Parathyroid adenoma (tissue), 2 donors: ENCODE measurements at regions not wholly inside any gene's neighbourhood (a gene's known extent, or its start where the extent isn't known, plus 50 kb on each side); places are given as distances from the start of the nearest gene placed in this dataset.

Source experiments
- H2AFZ ChIP-seq: fragments of 300-600 bp; sonication (generic); one replicate; pipeline ENCODE4 v1.7.0; 2017; ENCODE audit warnings: antibody characterized with exemption, mild to moderate bottlenecking
- H3K27ac ChIP-seq: fragments of 300-600 bp; sonication (generic); one replicate; pipeline ENCODE4 v1.7.0; 2017
- H3K27me3 ChIP-seq: fragments of 300-600 bp; sonication (generic); one replicate; pipeline ENCODE4 v1.7.0; 2017; ENCODE audit warnings: low read length; ENCODE audit not compliant: control insufficient read depth, insufficient read depth
- H3K36me3 ChIP-seq: fragments of 300-600 bp; sonication (generic); one replicate; pipeline ENCODE4 v1.7.0; 2017; ENCODE audit warnings: low read length; ENCODE audit not compliant: control insufficient read depth, insufficient read depth
- H3K4me1 ChIP-seq: fragments of 300-600 bp; sonication (generic); one replicate; pipeline ENCODE4 v1.7.0; 2017; ENCODE audit warnings: control low read depth
- H3K4me2 ChIP-seq: fragments of 300-600 bp; sonication (generic); one replicate; pipeline ENCODE4 v1.7.0; 2017; ENCODE audit warnings: low read length
- H3K4me3 ChIP-seq: fragments of 300-600 bp; sonication (generic); one replicate; pipeline ENCODE4 v1.7.0; 2017; ENCODE audit warnings: low read depth, low read length
- H3K79me2 ChIP-seq: fragments of 300-600 bp; sonication (generic); one replicate; pipeline ENCODE4 v1.7.0; 2017; ENCODE audit warnings: control low read depth
- H3K9ac ChIP-seq: fragments of 300-600 bp; sonication (generic); one replicate; pipeline ENCODE4 v1.7.0; 2017; ENCODE audit warnings: mild to moderate bottlenecking
- H3K9me3 ChIP-seq: fragments of 300-600 bp; sonication (generic); one replicate; pipeline ENCODE4 v1.7.0; 2017; ENCODE audit warnings: low read length; ENCODE audit not compliant: control insufficient read depth
- TF ChIP-seq, protein P1 (sequence below): fragments of 300-600 bp; sonication (generic); IDR thresholded peaks from one replicate; pipeline ENCODE4 v1.7.0; 2017; ENCODE audit warnings: antibody characterized with exemption, mild to moderate bottlenecking
- donor health status: primary hyperparathyroidism.

DNA sequence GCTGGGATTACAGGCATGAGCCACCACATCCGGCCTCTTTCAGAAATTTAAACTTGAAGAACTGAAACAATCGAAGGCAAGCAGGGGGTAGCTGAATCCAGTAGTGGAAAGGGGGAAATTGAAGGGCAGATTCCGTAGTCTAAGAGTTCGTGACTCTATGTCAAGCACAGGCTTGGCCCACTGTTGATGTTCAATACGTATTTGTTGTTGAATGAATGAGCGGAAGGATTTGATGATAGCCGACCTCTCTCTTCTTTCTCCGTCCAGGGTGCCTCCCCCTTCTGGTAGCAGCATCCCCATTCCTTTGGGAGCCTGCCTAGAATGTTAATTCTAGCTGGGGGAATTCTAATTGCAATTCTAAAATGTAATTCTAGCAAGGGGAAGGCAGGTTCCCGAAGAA, 59.8 kb upstream of the MED13L start:
- Histone ChIP-seq H3K36me3 (no peaks in the 10 kb centered on the region), H2AFZ (no peak overlapping the region), H3K4me1 (no peaks in the 10 kb centered on the region), H3K27me3 (no peaks in the 10 kb centered on the region), H3K4me2 (no peak overlapping the region), H3K27ac (no peak overlapping the region), H3K9ac (no peak overlapping the region), H3K4me3 (no peak overlapping the region), H3K9me3 (no peaks in the 10 kb centered on the region), H3K79me2 (no peaks in the 10 kb centered on the region)
- TF ChIP-seq, protein P1, sequence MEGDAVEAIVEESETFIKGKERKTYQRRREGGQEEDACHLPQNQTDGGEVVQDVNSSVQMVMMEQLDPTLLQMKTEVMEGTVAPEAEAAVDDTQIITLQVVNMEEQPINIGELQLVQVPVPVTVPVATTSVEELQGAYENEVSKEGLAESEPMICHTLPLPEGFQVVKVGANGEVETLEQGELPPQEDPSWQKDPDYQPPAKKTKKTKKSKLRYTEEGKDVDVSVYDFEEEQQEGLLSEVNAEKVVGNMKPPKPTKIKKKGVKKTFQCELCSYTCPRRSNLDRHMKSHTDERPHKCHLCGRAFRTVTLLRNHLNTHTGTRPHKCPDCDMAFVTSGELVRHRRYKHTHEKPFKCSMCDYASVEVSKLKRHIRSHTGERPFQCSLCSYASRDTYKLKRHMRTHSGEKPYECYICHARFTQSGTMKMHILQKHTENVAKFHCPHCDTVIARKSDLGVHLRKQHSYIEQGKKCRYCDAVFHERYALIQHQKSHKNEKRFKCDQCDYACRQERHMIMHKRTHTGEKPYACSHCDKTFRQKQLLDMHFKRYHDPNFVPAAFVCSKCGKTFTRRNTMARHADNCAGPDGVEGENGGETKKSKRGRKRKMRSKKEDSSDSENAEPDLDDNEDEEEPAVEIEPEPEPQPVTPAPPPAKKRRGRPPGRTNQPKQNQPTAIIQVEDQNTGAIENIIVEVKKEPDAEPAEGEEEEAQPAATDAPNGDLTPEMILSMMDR = no peak

GRCh38 chr12:116338064-116338846, 60.8 kb upstream of the MED13L start:
- H3K4me3 ChIP-seq = no peak overlapping the region
- no peaks in the 10 kb centered on the region for H3K27me3 ChIP-seq
- TF ChIP-seq, protein P1 = no peak
- H3K79me2 ChIP-seq = no peaks in the 10 kb centered on the region
- no peaks in the 10 kb centered on the region for H3K4me1 ChIP-seq
- no peaks in the 10 kb centered on the region for H3K9me3 ChIP-seq
- H2AFZ ChIP-seq = no peak overlapping the region
- no peak overlapping the region for H3K4me2 ChIP-seq
- no peak overlapping the region for H3K9ac ChIP-seq
- H3K36me3 ChIP-seq = no peaks in the 10 kb centered on the region
- H3K27ac ChIP-seq = no peak overlapping the region

GRCh38 chr12:116339062-116339461, 61.6 kb upstream of the MED13L start:
- Histone ChIP-seq H3K4me1 (no peaks in the 10 kb centered on the region), H3K27me3 (no peaks in the 10 kb centered on the region), H3K79me2 (no peaks in the 10 kb centered on the region), H3K36me3 (no peaks in the 10 kb centered on the region), H2AFZ (no peak overlapping the region), H3K9ac (no peak overlapping the region), H3K9me3 (no peaks in the 10 kb centered on the region), H3K27ac (no peak overlapping the region), H3K4me3 (no peak overlapping the region), H3K4me2 (no peak overlapping the region)
- TF ChIP-seq, protein P1 = no peak

GRCh38 chr12:116339800-116340371, 62.4 kb upstream of the MED13L start:
- H3K27me3 ChIP-seq = no peaks in the 10 kb centered on the region
- no peak overlapping the region for H2AFZ ChIP-seq
- H3K27ac ChIP-seq = no peak overlapping the region
- no peak overlapping the region for H3K9ac ChIP-seq
- no peaks in the 10 kb centered on the region for H3K4me1 ChIP-seq
- no peaks in the 10 kb centered on the region for H3K36me3 ChIP-seq
- TF ChIP-seq, protein P1 = no peak
- H3K4me3 ChIP-seq = no peak overlapping the region
- no peaks in the 10 kb centered on the region for H3K79me2 ChIP-seq
- H3K9me3 ChIP-seq = no peaks in the 10 kb centered on the region
- H3K4me2 ChIP-seq = no peak overlapping the region
